Neural progenitor cell (in vitro differentiated cells): ENCODE measurements at regions not wholly inside any gene's neighbourhood (a gene's known extent, or its start where the extent isn't known, plus 50 kb on each side); places are given as distances from the start of the nearest gene placed in this dataset.
"Not testable (repeated sequence)": the region's sequence is repeated elsewhere in the genome, so short reads cannot be mapped to it uniquely, and the experiment has no call there.

Experiments used
- DNase-seq: peaks from one replicate; pipeline ENCODE4 v3.0.0-alpha.2; 2016; ENCODE audit warnings: low spot score
- H2AFZ ChIP-seq: fragments of 200-600 bp; sonication (generic); replicated peaks from 2 replicates; pipeline ENCODE4 v1.6.1; 2016; ENCODE audit warnings: antibody characterized with exemption
- H3F3A ChIP-seq: fragments of 200-600 bp; sonication (generic); 2 replicates; pipeline ENCODE4 v1.6.1; 2016; ENCODE audit warnings: antibody characterized with exemption, low read depth
- H3K27ac ChIP-seq: fragments of 200-600 bp; sonication (generic); 2 replicates; pipeline ENCODE4 v1.5.1; 2016; ENCODE audit warnings: mild to moderate bottlenecking
- H3K27me3 ChIP-seq: fragments of 200-600 bp; sonication (generic); 2 replicates; pipeline ENCODE4 v1.6.1; 2016; ENCODE audit warnings: mild to moderate bottlenecking, moderate library complexity
- H3K36me3 ChIP-seq: fragments of 200-600 bp; sonication (generic); 2 replicates; pipeline ENCODE4 v1.5.1; 2016
- H3K4me1 ChIP-seq: fragments of 200-600 bp; sonication (generic); 2 replicates; pipeline ENCODE4 v1.6.1; 2016; ENCODE audit warnings: mixed run types
- H3K4me2 ChIP-seq: fragments of 200-600 bp; sonication (generic); 2 replicates; pipeline ENCODE4 v1.6.1; 2016
- H3K4me3 ChIP-seq: fragments of 200-600 bp; sonication (generic); 2 replicates; pipeline ENCODE4 v1.5.1; 2016
- H3K79me2 ChIP-seq: fragments of 200-600 bp; sonication (generic); 2 replicates; pipeline ENCODE4 v1.6.1; 2016; ENCODE audit warnings: low read depth
- H3K9ac ChIP-seq: fragments of 200-600 bp; sonication (generic); 2 replicates; pipeline ENCODE4 v1.6.1; 2016
- H3K9me3 ChIP-seq: fragments of 200-600 bp; sonication (generic); 2 replicates; pipeline ENCODE4 v1.5.1; 2016; ENCODE audit warnings: low read depth
- H4K20me1 ChIP-seq: fragments of 200-600 bp; sonication (generic); 2 replicates; pipeline ENCODE4 v1.6.1; 2016; ENCODE audit warnings: low read depth
- H3K27ac Mint-ChIP-seq: 3 replicates; pipeline ENCODE4 v1.8.0; 2021; ENCODE audit warnings: mixed read lengths
- H3K27me3 Mint-ChIP-seq: 2 replicates; pipeline ENCODE4 v1.8.0; 2022; ENCODE audit warnings: low read depth, mild to moderate bottlenecking, inconsistent platforms, moderate library complexity, mixed read lengths; ENCODE audit not compliant: insufficient read depth
- H3K36me3 Mint-ChIP-seq: 3 replicates; pipeline ENCODE4 v1.8.0; 2021; ENCODE audit warnings: mixed read lengths
- H3K4me1 Mint-ChIP-seq: 3 replicates; pipeline ENCODE4 v1.8.0; 2021; ENCODE audit warnings: mixed read lengths
- H3K4me3 Mint-ChIP-seq: 3 replicates; pipeline ENCODE4 v1.8.0; 2021; ENCODE audit warnings: mild to moderate bottlenecking, moderate library complexity, mixed read lengths
- H3K9me3 Mint-ChIP-seq: 3 replicates; pipeline ENCODE4 v1.8.0; 2020; ENCODE audit warnings: mixed read lengths
- EZH2 ChIP-seq: fragments of 200-600 bp; sonication (generic); IDR thresholded peaks from 2 replicates; pipeline ENCODE4 v1.6.1; 2017; ENCODE audit warnings: antibody characterized with exemption, mild to moderate bottlenecking, moderate library complexity
- EZH2phosphoT487 ChIP-seq: fragments of 200-600 bp; sonication (generic); IDR thresholded peaks from 2 replicates; pipeline ENCODE4 v1.6.1; 2017; ENCODE audit warnings: antibody characterized with exemption
- TF ChIP-seq, protein P1 (sequence below): fragments of 200-600 bp; sonication (generic); IDR thresholded peaks from 2 replicates; pipeline ENCODE4 v1.5.1; 2017; ENCODE audit warnings: antibody characterized with exemption, mild to moderate bottlenecking

DNA sequence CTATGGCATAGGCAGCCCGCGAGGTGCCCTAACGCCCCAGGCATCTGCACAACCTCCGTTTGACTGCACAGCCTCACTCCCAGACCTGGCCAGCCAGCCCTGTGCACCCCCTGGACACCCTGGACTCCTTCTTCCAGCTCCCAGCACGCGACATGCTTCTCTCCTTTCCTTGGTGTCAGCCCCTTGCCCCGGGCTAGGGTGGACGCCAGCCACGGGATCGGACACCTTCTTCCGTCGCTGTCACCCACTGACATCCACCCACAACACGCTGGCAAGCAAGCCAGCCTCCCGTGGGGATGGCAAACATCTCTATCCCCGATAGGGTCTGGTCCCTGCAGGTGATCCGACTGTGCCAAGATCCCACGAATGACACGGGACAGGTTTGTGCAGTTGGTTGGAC is 60.5 kb upstream of the FCGR2A start:
- H3F3A ChIP-seq, H3K36me3 Mint-ChIP-seq, H3K79me2 ChIP-seq, H3K36me3 ChIP-seq, H3K9ac ChIP-seq, H3K27ac Mint-ChIP-seq, H3K9me3 Mint-ChIP-seq, H4K20me1 ChIP-seq, H2AFZ ChIP-seq, H3K4me3 Mint-ChIP-seq, DNase-seq, H3K4me1 ChIP-seq, H3K4me3 ChIP-seq, H3K4me1 Mint-ChIP-seq, H3K9me3 ChIP-seq, H3K27ac ChIP-seq, H3K4me2 ChIP-seq: not testable (repeated sequence)
- peaks cover 14% of the 10 kb centered on the region for H3K27me3 ChIP-seq
- TF ChIP-seq EZH2, result peak; percentile 63
- peak; percentile 53 for TF ChIP-seq EZH2phosphoT487
- H3K27me3 Mint-ChIP-seq, result peaks cover 14% of the 10 kb centered on the region

DNA sequence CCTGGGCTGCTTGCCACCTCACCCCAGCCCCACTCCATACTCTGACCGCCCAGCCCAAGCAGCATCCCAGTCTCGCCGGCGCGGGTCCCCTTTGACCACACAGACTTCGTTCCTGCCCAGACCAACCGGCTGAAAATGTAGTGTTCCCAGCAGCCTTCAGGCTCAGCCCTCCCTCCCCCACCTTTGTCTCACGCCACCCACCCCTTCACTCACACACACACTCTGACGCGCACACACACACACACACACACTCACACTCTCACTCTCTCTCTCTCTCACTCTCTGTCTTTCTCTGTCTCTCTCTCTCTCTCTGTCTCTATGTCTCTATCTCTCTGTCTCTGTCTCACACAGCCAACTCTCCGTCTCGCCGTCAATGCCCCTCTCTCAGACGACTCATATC is 61.0 kb upstream of the FCGR2A start:
- H3F3A ChIP-seq, H3K9me3 ChIP-seq, H2AFZ ChIP-seq, H3K27ac ChIP-seq, H3K79me2 ChIP-seq, H3K9me3 Mint-ChIP-seq, H3K4me2 ChIP-seq, H3K9ac ChIP-seq, DNase-seq, H3K4me3 Mint-ChIP-seq, H4K20me1 ChIP-seq, H3K4me1 Mint-ChIP-seq, H3K4me1 ChIP-seq, H3K4me3 ChIP-seq, H3K27ac Mint-ChIP-seq, H3K36me3 Mint-ChIP-seq, H3K36me3 ChIP-seq: not testable (repeated sequence)
- H3K27me3 Mint-ChIP-seq, result peaks cover 17% of the 10 kb centered on the region
- H3K27me3 ChIP-seq, result peaks cover 19% of the 10 kb centered on the region

DNA sequence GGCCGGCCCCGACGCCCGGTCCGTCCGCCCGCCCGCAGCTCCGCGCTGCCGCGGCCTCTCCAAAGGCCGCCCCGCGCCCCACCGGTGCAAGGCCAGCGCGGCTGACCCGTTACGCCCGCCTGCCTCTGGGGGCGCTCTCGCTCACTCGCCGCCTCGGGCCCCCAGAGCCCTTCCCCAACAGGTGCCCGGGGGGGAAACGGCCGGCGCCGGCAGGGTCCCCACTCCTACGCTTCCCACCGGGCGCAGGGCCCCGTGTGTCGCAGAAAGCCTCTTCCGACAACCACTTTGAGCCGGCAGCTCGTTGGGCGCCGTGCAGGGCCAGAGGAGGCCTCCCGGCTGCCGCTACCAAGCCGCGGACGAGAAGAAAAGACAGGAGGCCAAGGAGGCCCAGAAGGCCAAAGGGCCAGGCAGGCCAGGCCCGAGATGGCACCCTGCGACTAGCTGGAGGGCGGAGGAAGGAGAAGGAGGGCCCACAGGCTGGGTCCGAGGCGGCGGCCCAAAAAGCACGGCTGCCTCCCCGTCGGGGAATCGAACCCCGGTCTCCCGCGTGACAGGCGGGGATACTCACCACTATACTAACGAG is 64.9 kb upstream of the FCGR2A start:
- Mint-ChIP-seq H3K4me3 (peak overlapping the region; percentile 92), H3K27ac (peak overlapping the region; percentile 93), H3K4me1 (peaks cover 3% of the 10 kb centered on the region), H3K36me3 (peaks cover 2% of the 10 kb centered on the region), H3K27me3 (peaks cover 38% of the 10 kb centered on the region), H3K9me3 (peaks cover 8% of the 10 kb centered on the region)
- Histone ChIP-seq H3K4me2 (peak overlapping the region; percentile 72), H3K27me3 (peaks cover 57% of the 10 kb centered on the region), H3K27ac (no peak overlapping the region), H3K79me2 (no peaks in the 10 kb centered on the region), H3F3A (no peaks in the 10 kb centered on the region), H4K20me1 (peaks cover 3% of the 10 kb centered on the region), H2AFZ (peak overlapping the region; percentile 97), H3K9ac (no peak overlapping the region), H3K9me3 (no peaks in the 10 kb centered on the region), H3K36me3 (no peaks in the 10 kb centered on the region), H3K4me3 (peak overlapping the region; percentile 86), H3K4me1 (no peaks in the 10 kb centered on the region)
- TF ChIP-seq EZH2phosphoT487, result no peak
- TF ChIP-seq, protein P1, sequence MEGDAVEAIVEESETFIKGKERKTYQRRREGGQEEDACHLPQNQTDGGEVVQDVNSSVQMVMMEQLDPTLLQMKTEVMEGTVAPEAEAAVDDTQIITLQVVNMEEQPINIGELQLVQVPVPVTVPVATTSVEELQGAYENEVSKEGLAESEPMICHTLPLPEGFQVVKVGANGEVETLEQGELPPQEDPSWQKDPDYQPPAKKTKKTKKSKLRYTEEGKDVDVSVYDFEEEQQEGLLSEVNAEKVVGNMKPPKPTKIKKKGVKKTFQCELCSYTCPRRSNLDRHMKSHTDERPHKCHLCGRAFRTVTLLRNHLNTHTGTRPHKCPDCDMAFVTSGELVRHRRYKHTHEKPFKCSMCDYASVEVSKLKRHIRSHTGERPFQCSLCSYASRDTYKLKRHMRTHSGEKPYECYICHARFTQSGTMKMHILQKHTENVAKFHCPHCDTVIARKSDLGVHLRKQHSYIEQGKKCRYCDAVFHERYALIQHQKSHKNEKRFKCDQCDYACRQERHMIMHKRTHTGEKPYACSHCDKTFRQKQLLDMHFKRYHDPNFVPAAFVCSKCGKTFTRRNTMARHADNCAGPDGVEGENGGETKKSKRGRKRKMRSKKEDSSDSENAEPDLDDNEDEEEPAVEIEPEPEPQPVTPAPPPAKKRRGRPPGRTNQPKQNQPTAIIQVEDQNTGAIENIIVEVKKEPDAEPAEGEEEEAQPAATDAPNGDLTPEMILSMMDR, result peak; percentile 62
- DNase-seq, result peak; percentile 93

DNA sequence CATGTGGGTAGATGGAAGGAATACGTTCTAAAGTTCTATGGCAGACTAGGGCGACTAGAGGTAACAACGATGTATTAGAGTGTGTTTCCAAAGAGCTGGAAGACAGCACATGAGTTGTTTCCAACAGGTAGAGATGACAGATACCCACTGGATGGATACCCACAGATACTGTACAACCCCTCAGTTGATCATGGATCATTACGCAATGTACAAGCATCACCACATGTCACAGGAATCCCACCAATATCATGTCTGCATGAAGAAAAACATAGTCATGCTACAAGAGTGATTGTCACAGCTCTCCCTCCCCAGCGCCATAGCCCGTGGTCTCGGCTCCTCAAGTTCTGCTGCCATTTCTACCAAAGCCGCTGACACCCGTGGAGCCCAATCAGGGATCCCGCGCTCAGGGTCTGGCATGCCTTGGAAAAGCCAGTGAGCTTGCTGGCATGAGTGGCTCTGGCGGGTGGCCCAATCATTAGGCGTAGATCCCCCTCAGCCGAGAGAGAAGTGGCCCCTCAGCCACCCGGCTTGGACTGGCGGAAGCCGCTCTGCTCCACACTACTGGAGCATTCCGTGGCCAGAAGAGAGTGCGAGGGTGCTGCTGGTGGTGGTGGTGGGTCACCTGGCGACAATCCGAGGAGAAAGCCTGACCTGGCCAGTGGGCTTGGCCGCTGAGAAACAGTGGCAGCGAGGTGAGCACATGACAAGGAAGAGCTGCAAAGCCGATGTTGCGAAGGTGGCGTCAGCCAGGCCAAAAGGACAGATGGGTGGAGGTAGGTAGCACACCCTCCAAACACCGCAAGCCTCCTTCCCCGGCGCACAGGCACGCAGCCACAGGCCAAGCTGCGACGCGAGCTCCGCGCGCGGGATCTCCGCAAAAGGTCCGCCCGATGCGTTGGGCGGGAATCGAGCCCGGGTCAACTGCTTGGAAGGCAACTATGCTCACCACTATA is 65.7 kb upstream of the FCGR2A start:
- Histone ChIP-seq H3K4me1 (no peaks in the 10 kb centered on the region), H3K27me3 (peaks cover 62% of the 10 kb centered on the region), H3F3A (no peaks in the 10 kb centered on the region), H3K9ac (no peak overlapping the region), H4K20me1 (peaks cover 3% of the 10 kb centered on the region), H3K4me3 (peak overlapping the region; percentile 86), H3K27ac (no peak overlapping the region), H2AFZ (peak overlapping the region; percentile 82), H3K9me3 (no peaks in the 10 kb centered on the region), H3K4me2 (peak overlapping the region; percentile 73), H3K79me2 (no peaks in the 10 kb centered on the region), H3K36me3 (no peaks in the 10 kb centered on the region)
- DNase-seq, result no peak
- Mint-ChIP-seq H3K27me3 (peaks cover 38% of the 10 kb centered on the region), H3K4me3 (peak overlapping the region; percentile 84), H3K4me1 (peaks cover 3% of the 10 kb centered on the region), H3K36me3 (peaks cover 2% of the 10 kb centered on the region), H3K9me3 (peaks cover 8% of the 10 kb centered on the region), H3K27ac (no peak overlapping the region)
- TF ChIP-seq EZH2, result peak; percentile 56
- TF ChIP-seq, protein P1, result no peak
- peak; percentile 59 for TF ChIP-seq EZH2phosphoT487

DNA sequence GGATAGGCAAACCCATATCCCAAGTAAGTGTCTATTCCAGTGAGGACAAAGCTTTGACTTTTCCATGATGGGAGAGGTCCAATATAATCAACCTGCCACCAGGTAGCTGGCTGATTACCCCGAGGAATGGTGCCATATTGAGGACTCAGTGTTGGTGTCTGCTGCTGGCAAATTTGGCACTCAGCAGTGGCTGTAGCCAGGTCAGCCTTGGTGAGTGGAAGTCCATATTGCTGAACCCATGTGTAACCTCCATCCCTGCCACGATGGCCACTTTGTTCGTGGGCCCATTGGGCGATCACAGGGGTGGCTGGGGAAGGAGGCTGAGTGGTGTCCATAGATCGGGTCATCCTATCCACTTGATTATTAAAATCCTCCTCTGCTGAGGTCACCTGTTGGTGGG is 65.5 kb upstream of the CFAP126 start:
- DNase-seq, H3K4me1 Mint-ChIP-seq, H3K4me3 ChIP-seq, H3K9me3 Mint-ChIP-seq, H3K4me3 Mint-ChIP-seq, H3K4me1 ChIP-seq, H3K27ac Mint-ChIP-seq, H4K20me1 ChIP-seq, H3K27ac ChIP-seq, H3K9me3 ChIP-seq, H3K9ac ChIP-seq, H3K36me3 Mint-ChIP-seq, H3K79me2 ChIP-seq, H3K4me2 ChIP-seq, H3K36me3 ChIP-seq, H2AFZ ChIP-seq, H3F3A ChIP-seq: not testable (repeated sequence)
- H3K27me3 Mint-ChIP-seq, result peaks cover 42% of the 10 kb centered on the region
- H3K27me3 ChIP-seq, result peaks cover 100% of the 10 kb centered on the region
